IMR-90 (cell line): ENCODE measurements at regions not wholly inside any gene's neighbourhood (a gene's known extent, or its start where the extent isn't known, plus 50 kb on each side); places are given as distances from the start of the nearest gene placed in this dataset.

Experiments
- ATAC-seq: fragments of 200-7000 bp; cut with Tn5 transposase; 2 replicates; pipeline ENCODE4 v1.9.1; 2020; ENCODE audit warnings: low read depth, mild to moderate bottlenecking, moderate library complexity
- BruUV-seq: library from RNA; stranded (reverse); fragments of 400-500 nt; replicated peaks from 2 replicates; lab custom pipeline; 2021; lab: Mats Ljungman, UMichigan
- CTCF ChIA-PET: fragments of 300-600 bp; formaldehyde crosslinking; extraction: SDS; loops from one replicate; lab custom pipeline; 2021; ENCODE audit warnings: antibody characterized with exemption; lab: Yijun Ruan, JAX
- POLR2A ChIA-PET: fragments of 300-600 bp; sonication (Branson Sonifier 250); formaldehyde crosslinking; loops from one replicate; lab custom pipeline; 2022; ENCODE audit warnings: antibody characterized with exemption; ENCODE audit not compliant: unreplicated experiment; lab: Charles Lee
- DNase-seq: peaks from one replicate; pipeline ENCODE4 v3.0.0; 2013
- H2AFZ ChIP-seq: replicated peaks from 2 replicates; pipeline ENCODE3; 2013; ENCODE audit warnings: low read length, mild to moderate bottlenecking; ENCODE audit not compliant: poor library complexity
- H2AK5ac ChIP-seq: 2 replicates; pipeline ENCODE4 v1.6.1; 2013; ENCODE audit warnings: low read depth, low read length, inconsistent platforms
- H2AK9ac ChIP-seq: replicated peaks from 2 replicates; pipeline ENCODE3; 2013; ENCODE audit warnings: mild to moderate bottlenecking, low read depth, low read length, moderate library complexity; ENCODE audit not compliant: poor library complexity
- H2BK120ac ChIP-seq: 2 replicates; pipeline ENCODE4 v1.6.1; 2013; ENCODE audit warnings: low read depth, low read length, inconsistent platforms
- H2BK15ac ChIP-seq: 3 replicates; pipeline ENCODE4 v1.6.1; 2013; ENCODE audit warnings: low read depth, low read length, inconsistent platforms
- H2BK20ac ChIP-seq: 2 replicates; pipeline ENCODE4 v1.6.1; 2013; ENCODE audit warnings: low read depth, mild to moderate bottlenecking, inconsistent platforms, low read length, moderate library complexity
- H2BK5ac ChIP-seq: 2 replicates; pipeline ENCODE4 v1.6.1; 2013; ENCODE audit warnings: mild to moderate bottlenecking, low read depth, low read length, inconsistent platforms; ENCODE audit not compliant: poor library complexity, severe bottlenecking
- H3K14ac ChIP-seq: replicated peaks from 2 replicates; pipeline ENCODE4 v1.6.1; 2013; ENCODE audit warnings: low read depth, low read length, inconsistent platforms
- H3K18ac ChIP-seq: 2 replicates; pipeline ENCODE4 v1.6.1; 2013; ENCODE audit warnings: low read depth, low read length, control low read depth
- H3K23ac ChIP-seq: 2 replicates; pipeline ENCODE4 v1.6.1; 2013; ENCODE audit warnings: low read depth, low read length, inconsistent platforms
- H3K27ac ChIP-seq: 2 replicates; pipeline ENCODE4 v1.5.1; 2013; ENCODE audit warnings: mild to moderate bottlenecking, control low read depth, low read length; ENCODE audit not compliant: insufficient read depth
- H3K27me3 ChIP-seq: 2 replicates; pipeline ENCODE4 v1.6.1; 2013; ENCODE audit warnings: low read length; ENCODE audit not compliant: control insufficient read depth, insufficient read depth
- H3K36me3 ChIP-seq: 2 replicates; pipeline ENCODE4 v1.6.1; 2013; ENCODE audit warnings: low read length, mixed read lengths; ENCODE audit not compliant: control insufficient read depth, insufficient read depth
- H3K4ac ChIP-seq: 2 replicates; pipeline ENCODE4 v1.6.1; 2013; ENCODE audit warnings: low read depth, low read length, inconsistent platforms
- H3K4me1 ChIP-seq: 2 replicates; pipeline ENCODE4 v1.6.1; 2013; ENCODE audit warnings: low read length, mixed read lengths; ENCODE audit not compliant: control insufficient read depth, insufficient read depth
- H3K4me2 ChIP-seq: 2 replicates; pipeline ENCODE4 v1.6.1; 2013; ENCODE audit warnings: low read depth, mild to moderate bottlenecking, control low read depth, low read length, moderate library complexity
- H3K4me3 ChIP-seq: 2 replicates; pipeline ENCODE4 v1.5.1; 2013; ENCODE audit warnings: low read depth, mild to moderate bottlenecking, control low read depth, low read length, moderate library complexity; ENCODE audit not compliant: insufficient read depth
- H3K56ac ChIP-seq: 2 replicates; pipeline ENCODE4 v1.6.1; 2013; ENCODE audit warnings: low read length, inconsistent platforms; ENCODE audit not compliant: insufficient read depth; ENCODE audit errors: extremely low read depth
- H3K79me1 ChIP-seq, 2 experiments: 2 replicates each; pipeline ENCODE4 v1.6.1; 2013; ENCODE audit warnings: low read length in 2 of 2, inconsistent platforms in 1 of 2, low read depth in 1 of 2
- H3K9ac ChIP-seq: 2 replicates; pipeline ENCODE4 v1.6.1; 2013; ENCODE audit warnings: low read depth, low read length, control low read depth
- H3K9me1 ChIP-seq: 2 replicates; pipeline ENCODE4 v1.6.1; 2013; ENCODE audit warnings: low read length, inconsistent platforms; ENCODE audit not compliant: insufficient read depth
- H3K9me3 ChIP-seq: 2 replicates; pipeline ENCODE4 v1.6.1; 2013; ENCODE audit warnings: low read length; ENCODE audit not compliant: control insufficient read depth, insufficient read depth
- H4K20me1 ChIP-seq: 2 replicates; pipeline ENCODE4 v1.6.1; 2013; ENCODE audit warnings: low read length, inconsistent platforms; ENCODE audit not compliant: insufficient read depth
- H4K5ac ChIP-seq: 2 replicates; pipeline ENCODE4 v1.6.1; 2013; ENCODE audit warnings: mild to moderate bottlenecking, low read depth, low read length, control low read depth
- H4K8ac ChIP-seq, 2 experiments: 2 replicates each; pipeline ENCODE4 v1.6.1; 2013; ENCODE audit warnings: low read depth in 2 of 2, low read length in 2 of 2, control low read depth in 1 of 2, inconsistent platforms in 1 of 2
- H4K91ac ChIP-seq: 2 replicates; pipeline ENCODE4 v1.6.1; 2013; ENCODE audit warnings: low read depth, low read length, inconsistent platforms; ENCODE audit not compliant: insufficient read depth
- CEBPB ChIP-seq: IDR thresholded peaks from 2 replicates; pipeline ENCODE4 v1.6.1; 2012; ENCODE audit warnings: low read depth, low read length, improper control_type of control experiment
- NFE2L2 ChIP-seq: fragments of 150-350 bp; IDR thresholded peaks from 2 replicates; pipeline ENCODE4 v1.6.1; 2016; ENCODE audit warnings: low read depth, mild to moderate bottlenecking, low read length
- SMC3 ChIP-seq: fragments of 150-350 bp; IDR thresholded peaks from 2 replicates; pipeline ENCODE4 v1.6.1; 2016; ENCODE audit warnings: low read depth, mild to moderate bottlenecking, antibody characterized with exemption, low read length, moderate library complexity
- WGBS, 2 experiments: methylation state at CpG; one replicate each; pipeline versions ENCODE4 v1.1.5 to v1.1.7; 2013; ENCODE audit warnings: missing lambda C conversion rate in 2 of 2; ENCODE audit not compliant: insufficient read length in 1 of 2; ENCODE audit errors: extremely low coverage in 2 of 2; 5-methylcytosine and 5-hydroxymethylcytosine counted together
- dilution Hi-C: fragments of 300-500 bp; cut with HindIII; formaldehyde crosslinking; loops from one replicate; pipeline ENCODE4 v1.14.3; 2018; ENCODE audit warnings: low sequenced_read_pairs; ENCODE audit not compliant: unreplicated experiment
- in situ Hi-C: fragments of 300-500 bp; cut with MboI; formaldehyde crosslinking; loops from 3 replicates; pipeline ENCODE4 v1.14.3; 2019; ENCODE audit warnings: low sequenced_read_pairs, inconsistent platforms, mixed read lengths
- intact Hi-C: fragments of 100-400 bp; cut with micrococcal nuclease; formaldehyde crosslinking; loops from 2 replicates; pipeline ENCODE4 v1.10.0; 2022
- TF ChIP-seq, protein P1 (sequence below): fragments of 150-350 bp; IDR thresholded peaks from 2 replicates; pipeline ENCODE4 v1.6.1; 2017; ENCODE audit warnings: mild to moderate bottlenecking, antibody characterized with exemption, low read length, low read depth
- TF ChIP-seq, protein P2 (sequence below): conservative IDR thresholded peaks from 2 replicates; pipeline ENCODE4 v1.5.1; 2012; ENCODE audit warnings: mild to moderate bottlenecking, low read depth, low read length, improper control_type of control experiment

GRCh38 chr13:69077267-69077666, 1030.4 kb upstream of the ATXN8OS start:
- H2BK15ac ChIP-seq, result no peak overlapping the region
- ChIA-PET POLR2A (no interaction called here), CTCF (no interaction called here)
- intact Hi-C loops, result no loop called here
- no peak overlapping the region for H3K4me3 ChIP-seq
- no peaks in the 10 kb centered on the region for H4K20me1 ChIP-seq
- H2AK9ac ChIP-seq, result no peak overlapping the region
- H4K91ac ChIP-seq, result no peak overlapping the region
- H3K9me1 ChIP-seq, result no peaks in the 10 kb centered on the region
- H3K14ac ChIP-seq, result no peak overlapping the region
- no peak overlapping the region for H4K5ac ChIP-seq
- no peak for TF ChIP-seq NFE2L2
- TF ChIP-seq, protein P1, sequence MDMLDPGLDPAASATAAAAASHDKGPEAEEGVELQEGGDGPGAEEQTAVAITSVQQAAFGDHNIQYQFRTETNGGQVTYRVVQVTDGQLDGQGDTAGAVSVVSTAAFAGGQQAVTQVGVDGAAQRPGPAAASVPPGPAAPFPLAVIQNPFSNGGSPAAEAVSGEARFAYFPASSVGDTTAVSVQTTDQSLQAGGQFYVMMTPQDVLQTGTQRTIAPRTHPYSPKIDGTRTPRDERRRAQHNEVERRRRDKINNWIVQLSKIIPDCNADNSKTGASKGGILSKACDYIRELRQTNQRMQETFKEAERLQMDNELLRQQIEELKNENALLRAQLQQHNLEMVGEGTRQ, result no peak
- TF ChIP-seq SMC3, result no peak
- TF ChIP-seq CEBPB, result no peak
- TF ChIP-seq, protein P2, sequence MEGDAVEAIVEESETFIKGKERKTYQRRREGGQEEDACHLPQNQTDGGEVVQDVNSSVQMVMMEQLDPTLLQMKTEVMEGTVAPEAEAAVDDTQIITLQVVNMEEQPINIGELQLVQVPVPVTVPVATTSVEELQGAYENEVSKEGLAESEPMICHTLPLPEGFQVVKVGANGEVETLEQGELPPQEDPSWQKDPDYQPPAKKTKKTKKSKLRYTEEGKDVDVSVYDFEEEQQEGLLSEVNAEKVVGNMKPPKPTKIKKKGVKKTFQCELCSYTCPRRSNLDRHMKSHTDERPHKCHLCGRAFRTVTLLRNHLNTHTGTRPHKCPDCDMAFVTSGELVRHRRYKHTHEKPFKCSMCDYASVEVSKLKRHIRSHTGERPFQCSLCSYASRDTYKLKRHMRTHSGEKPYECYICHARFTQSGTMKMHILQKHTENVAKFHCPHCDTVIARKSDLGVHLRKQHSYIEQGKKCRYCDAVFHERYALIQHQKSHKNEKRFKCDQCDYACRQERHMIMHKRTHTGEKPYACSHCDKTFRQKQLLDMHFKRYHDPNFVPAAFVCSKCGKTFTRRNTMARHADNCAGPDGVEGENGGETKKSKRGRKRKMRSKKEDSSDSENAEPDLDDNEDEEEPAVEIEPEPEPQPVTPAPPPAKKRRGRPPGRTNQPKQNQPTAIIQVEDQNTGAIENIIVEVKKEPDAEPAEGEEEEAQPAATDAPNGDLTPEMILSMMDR, result no peak
- in situ Hi-C loops, result no loop called here
- H3K4ac ChIP-seq, result no peak overlapping the region
- no peak overlapping the region for H3K27ac ChIP-seq
- dilution Hi-C loops, result no loop called here
- ATAC-seq (no peak), DNase-seq (no peak)
- H2BK5ac ChIP-seq, result no peak overlapping the region
- H2BK20ac ChIP-seq, result no peak overlapping the region
- H3K56ac ChIP-seq, result no peak overlapping the region
- no peak overlapping the region for H2AFZ ChIP-seq
- BruUV-seq, result no TSS peak
- H3K4me2 ChIP-seq, result no peak overlapping the region
- H3K4me1 ChIP-seq, result no peaks in the 10 kb centered on the region
- no peak overlapping the region for H2BK120ac ChIP-seq
- H3K9ac ChIP-seq, result no peak overlapping the region
- no peaks in the 10 kb centered on the region for H3K36me3 ChIP-seq
- H4K8ac ChIP-seq, result no peak overlapping the region
- no peaks in the 10 kb centered on the region for H3K27me3 ChIP-seq
- H3K23ac ChIP-seq, result no peak overlapping the region
- no peak overlapping the region for H3K18ac ChIP-seq
- no peaks in the 10 kb centered on the region for H3K9me3 ChIP-seq
- H3K79me1 ChIP-seq, result no peaks in the 10 kb centered on the region
- WGBS, 2 experiments, result no CpG with 5 or more reads among the region's 1 CpG
- no peak overlapping the region for H2AK5ac ChIP-seq
